ENCODE measurements at regions not wholly inside any gene's neighbourhood (a gene's known extent, or its start where the extent isn't known, plus 50 kb on each side); places are given as distances from the start of the nearest gene placed in this dataset.

DNA sequence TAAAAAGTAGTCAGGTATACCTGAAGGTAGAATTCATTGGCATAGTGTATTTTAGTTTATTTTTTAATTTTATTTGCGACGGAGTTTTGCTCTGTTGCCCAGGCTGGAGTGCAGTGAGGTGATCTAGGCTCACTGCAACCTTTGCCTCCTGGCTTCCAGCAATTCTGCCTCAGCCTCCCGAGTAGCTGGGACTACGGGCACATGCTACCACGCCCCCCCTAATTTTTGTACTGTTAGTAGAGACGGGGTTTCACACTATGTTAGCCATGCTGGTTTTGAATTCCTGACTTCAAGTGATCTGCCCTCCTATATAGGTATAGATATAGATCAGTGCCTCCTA, 102.8 kb upstream of the PRSS16 start:
- TF ChIP-seq, protein P1, sequence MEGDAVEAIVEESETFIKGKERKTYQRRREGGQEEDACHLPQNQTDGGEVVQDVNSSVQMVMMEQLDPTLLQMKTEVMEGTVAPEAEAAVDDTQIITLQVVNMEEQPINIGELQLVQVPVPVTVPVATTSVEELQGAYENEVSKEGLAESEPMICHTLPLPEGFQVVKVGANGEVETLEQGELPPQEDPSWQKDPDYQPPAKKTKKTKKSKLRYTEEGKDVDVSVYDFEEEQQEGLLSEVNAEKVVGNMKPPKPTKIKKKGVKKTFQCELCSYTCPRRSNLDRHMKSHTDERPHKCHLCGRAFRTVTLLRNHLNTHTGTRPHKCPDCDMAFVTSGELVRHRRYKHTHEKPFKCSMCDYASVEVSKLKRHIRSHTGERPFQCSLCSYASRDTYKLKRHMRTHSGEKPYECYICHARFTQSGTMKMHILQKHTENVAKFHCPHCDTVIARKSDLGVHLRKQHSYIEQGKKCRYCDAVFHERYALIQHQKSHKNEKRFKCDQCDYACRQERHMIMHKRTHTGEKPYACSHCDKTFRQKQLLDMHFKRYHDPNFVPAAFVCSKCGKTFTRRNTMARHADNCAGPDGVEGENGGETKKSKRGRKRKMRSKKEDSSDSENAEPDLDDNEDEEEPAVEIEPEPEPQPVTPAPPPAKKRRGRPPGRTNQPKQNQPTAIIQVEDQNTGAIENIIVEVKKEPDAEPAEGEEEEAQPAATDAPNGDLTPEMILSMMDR (IDR thresholded peaks at IDR 0.05; ENCODE audit: low read depth, low read length, missing input control): no peak
- no peak for TF ChIP-seq GABPA (IDR thresholded peaks at IDR 0.05 in 1 of 2, conservative IDR thresholded peaks at IDR 0.05 in 1 of 2)
- no peak for TF ChIP-seq TAF1 (conservative IDR thresholded peaks at IDR 0.05)
- TF ChIP-seq SP1 (IDR thresholded peaks at IDR 0.05): no peak
- no peak for TF ChIP-seq RXRA (IDR thresholded peaks at IDR 0.05)
- TF ChIP-seq YY1 (IDR thresholded peaks at IDR 0.05): no peak
